ENCODE measurements at regions not wholly inside any gene's neighbourhood (a gene's known extent, or its start where the extent isn't known, plus 50 kb on each side); places are given as distances from the start of the nearest gene placed in this dataset.

DNA sequence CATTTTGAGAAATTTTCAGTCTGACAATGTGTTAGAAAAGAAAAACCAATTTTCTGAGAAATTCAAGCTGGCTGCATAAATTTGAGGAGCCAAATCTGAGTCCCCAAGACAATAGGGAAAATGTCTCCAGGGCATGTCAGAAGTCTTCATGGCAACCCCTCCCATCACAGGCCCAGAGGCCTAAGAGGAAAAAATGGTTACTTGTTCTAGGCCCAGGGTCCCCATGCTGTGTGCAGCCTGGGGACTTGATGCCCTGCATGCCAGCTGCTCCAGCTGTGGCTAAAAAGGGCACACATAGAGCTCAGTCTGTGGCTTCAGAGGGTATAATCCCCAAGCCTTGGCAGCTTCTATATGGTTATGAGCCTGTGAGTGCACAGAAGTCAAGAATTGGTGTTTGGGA, 464.6 kb downstream of the CCER1 start:
- H3K9me3 Mint-ChIP-seq: peaks cover 16% of the 10 kb centered on the region
- no peaks in the 10 kb centered on the region for H3K36me3 Mint-ChIP-seq
- no peaks in the 10 kb centered on the region for H3K27me3 Mint-ChIP-seq
- TF ChIP-seq, protein P1, sequence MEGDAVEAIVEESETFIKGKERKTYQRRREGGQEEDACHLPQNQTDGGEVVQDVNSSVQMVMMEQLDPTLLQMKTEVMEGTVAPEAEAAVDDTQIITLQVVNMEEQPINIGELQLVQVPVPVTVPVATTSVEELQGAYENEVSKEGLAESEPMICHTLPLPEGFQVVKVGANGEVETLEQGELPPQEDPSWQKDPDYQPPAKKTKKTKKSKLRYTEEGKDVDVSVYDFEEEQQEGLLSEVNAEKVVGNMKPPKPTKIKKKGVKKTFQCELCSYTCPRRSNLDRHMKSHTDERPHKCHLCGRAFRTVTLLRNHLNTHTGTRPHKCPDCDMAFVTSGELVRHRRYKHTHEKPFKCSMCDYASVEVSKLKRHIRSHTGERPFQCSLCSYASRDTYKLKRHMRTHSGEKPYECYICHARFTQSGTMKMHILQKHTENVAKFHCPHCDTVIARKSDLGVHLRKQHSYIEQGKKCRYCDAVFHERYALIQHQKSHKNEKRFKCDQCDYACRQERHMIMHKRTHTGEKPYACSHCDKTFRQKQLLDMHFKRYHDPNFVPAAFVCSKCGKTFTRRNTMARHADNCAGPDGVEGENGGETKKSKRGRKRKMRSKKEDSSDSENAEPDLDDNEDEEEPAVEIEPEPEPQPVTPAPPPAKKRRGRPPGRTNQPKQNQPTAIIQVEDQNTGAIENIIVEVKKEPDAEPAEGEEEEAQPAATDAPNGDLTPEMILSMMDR (conservative IDR thresholded peaks at IDR 0.05): no peak
- no peak for DNase-seq (ENCODE audit: extremely low spot score, unreplicated experiment)
- no peak overlapping the region for H3K27ac Mint-ChIP-seq
- no peak overlapping the region for H3K4me3 Mint-ChIP-seq
- H3K4me1 Mint-ChIP-seq (ENCODE audit: unreplicated experiment): no peaks in the 10 kb centered on the region

DNA sequence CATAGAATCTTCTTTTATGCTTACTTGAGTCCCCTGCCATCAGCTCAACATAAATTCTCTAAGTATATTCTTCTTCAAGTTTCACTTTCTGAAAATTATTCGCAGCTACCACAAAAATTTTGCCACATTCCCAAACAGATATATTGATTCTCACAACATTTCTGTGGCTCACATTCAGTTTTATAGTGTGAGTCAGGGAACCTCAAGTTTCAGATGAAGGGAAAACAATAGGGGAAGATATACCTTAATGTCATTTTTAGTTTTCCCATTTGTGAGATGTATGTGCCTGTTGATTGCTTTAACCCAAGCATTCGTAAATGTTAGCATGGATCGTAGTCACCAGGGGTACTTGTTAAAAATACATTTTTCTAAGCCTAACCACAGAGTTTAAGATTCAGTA, 465.8 kb downstream of the CCER1 start:
- H3K4me1 Mint-ChIP-seq (ENCODE audit: unreplicated experiment): no peaks in the 10 kb centered on the region
- no peak overlapping the region for H3K27ac Mint-ChIP-seq
- peaks cover 16% of the 10 kb centered on the region for H3K9me3 Mint-ChIP-seq
- no peaks in the 10 kb centered on the region for H3K36me3 Mint-ChIP-seq
- no peak overlapping the region for H3K4me3 Mint-ChIP-seq
- no peak for DNase-seq (ENCODE audit: extremely low spot score, unreplicated experiment)
- TF ChIP-seq, protein P1 (conservative IDR thresholded peaks at IDR 0.05): no peak
- no peaks in the 10 kb centered on the region for H3K27me3 Mint-ChIP-seq

DNA sequence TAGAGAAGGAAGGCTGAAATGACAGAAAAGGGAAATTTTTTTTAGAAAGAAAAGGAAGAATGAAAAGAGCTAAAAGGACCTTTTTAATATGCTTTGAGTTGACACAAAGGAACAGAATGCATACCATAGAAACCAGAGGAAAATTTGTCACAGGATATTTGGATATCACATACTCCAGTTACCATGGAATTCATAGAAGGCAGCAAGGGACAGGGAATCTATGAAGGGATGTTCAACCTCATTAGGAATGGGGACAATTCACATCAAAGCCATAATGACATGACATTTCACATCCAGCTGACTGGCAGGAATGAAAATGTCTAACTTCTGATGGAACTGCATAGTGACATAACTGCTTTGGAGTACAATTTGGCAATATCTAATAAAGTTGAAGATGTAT, 469.4 kb downstream of the CCER1 start:
- Mint-ChIP-seq H3K4me1 (ENCODE audit: unreplicated experiment) (no peaks in the 10 kb centered on the region), H3K27me3 (no peaks in the 10 kb centered on the region), H3K27ac (no peak overlapping the region), H3K4me3 (no peak overlapping the region), H3K9me3 (peaks cover 16% of the 10 kb centered on the region), H3K36me3 (no peaks in the 10 kb centered on the region)
- no peak for DNase-seq (ENCODE audit: extremely low spot score, unreplicated experiment)
- TF ChIP-seq, protein P1 (conservative IDR thresholded peaks at IDR 0.05): no peak

DNA sequence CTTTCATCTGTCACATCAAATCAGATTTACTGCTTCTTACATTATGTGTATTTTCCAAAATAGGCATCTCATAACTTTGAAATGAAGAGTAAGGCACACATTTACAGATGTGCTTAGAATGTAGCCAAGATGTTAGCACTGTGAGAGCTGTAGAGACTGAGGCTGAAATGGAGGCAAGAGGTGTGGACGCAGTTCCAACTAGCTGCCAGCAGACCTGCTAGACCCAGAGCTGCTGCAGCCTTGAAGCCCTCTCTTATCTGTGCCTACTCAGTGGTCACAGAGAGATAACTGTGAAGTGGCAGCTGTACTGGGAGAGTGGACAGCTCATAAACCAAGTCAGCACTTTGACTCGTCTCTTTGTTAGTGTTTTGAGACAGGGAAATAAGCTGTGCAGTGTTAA, 470.9 kb downstream of the CCER1 start:
- peaks cover 10% of the 10 kb centered on the region for H3K9me3 Mint-ChIP-seq
- H3K27ac Mint-ChIP-seq: no peak overlapping the region
- no peaks in the 10 kb centered on the region for H3K4me1 Mint-ChIP-seq (ENCODE audit: unreplicated experiment)
- no peak for DNase-seq (ENCODE audit: extremely low spot score, unreplicated experiment)
- no peaks in the 10 kb centered on the region for H3K36me3 Mint-ChIP-seq
- H3K4me3 Mint-ChIP-seq: no peak overlapping the region
- TF ChIP-seq, protein P1 (conservative IDR thresholded peaks at IDR 0.05): no peak
- H3K27me3 Mint-ChIP-seq: no peaks in the 10 kb centered on the region

DNA sequence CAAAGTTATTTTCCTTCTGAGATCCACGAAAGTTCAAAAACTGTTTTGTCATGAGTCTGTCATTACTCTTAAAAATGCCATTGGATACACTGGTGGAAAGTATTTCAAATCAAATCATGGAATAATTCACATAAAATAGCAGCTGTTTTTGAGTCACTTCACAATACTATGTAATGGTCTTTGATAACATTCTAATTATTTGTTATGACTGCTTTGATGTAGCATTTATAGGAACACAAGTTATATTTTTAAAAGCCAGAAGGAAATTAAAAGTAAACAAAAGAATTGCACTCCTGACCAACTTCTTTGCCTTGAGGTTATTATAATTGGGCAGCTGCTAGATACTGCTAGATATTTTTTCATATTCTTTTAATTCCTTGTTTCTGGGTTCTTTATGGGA, 473.2 kb downstream of the CCER1 start:
- Mint-ChIP-seq H3K27ac (no peak overlapping the region), H3K36me3 (no peaks in the 10 kb centered on the region), H3K27me3 (no peaks in the 10 kb centered on the region), H3K4me1 (ENCODE audit: unreplicated experiment) (no peaks in the 10 kb centered on the region), H3K9me3 (no peaks in the 10 kb centered on the region), H3K4me3 (no peak overlapping the region)
- TF ChIP-seq, protein P1 (conservative IDR thresholded peaks at IDR 0.05): no peak
- no peak for DNase-seq (ENCODE audit: extremely low spot score, unreplicated experiment)

DNA sequence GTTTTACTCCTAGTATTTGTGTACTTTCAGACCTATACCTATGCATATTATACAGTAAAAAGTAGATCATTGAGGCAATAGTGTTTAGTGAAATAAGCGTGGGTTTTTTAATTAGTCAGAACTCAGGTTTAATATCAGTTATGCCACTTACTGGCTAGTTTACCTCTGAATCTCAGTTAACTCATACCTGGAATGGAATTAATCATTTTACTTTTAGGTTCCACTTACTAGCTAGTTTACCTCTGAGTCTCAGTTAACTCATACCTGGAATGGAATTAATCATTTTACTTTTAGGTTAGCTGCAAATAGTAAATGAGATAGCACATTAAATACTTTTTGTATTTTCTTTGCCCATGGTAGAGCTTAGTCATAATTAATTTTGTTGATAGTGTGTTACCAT, 475.7 kb downstream of the CCER1 start:
- H3K27me3 Mint-ChIP-seq: no peaks in the 10 kb centered on the region
- no peak overlapping the region for H3K4me3 Mint-ChIP-seq
- no peaks in the 10 kb centered on the region for H3K4me1 Mint-ChIP-seq (ENCODE audit: unreplicated experiment)
- H3K27ac Mint-ChIP-seq: no peak overlapping the region
- DNase-seq (ENCODE audit: extremely low spot score, unreplicated experiment): no peak
- no peaks in the 10 kb centered on the region for H3K36me3 Mint-ChIP-seq
- TF ChIP-seq, protein P1 (conservative IDR thresholded peaks at IDR 0.05): no peak
- H3K9me3 Mint-ChIP-seq: no peaks in the 10 kb centered on the region
